ENCODE measurements at regions not wholly inside any gene's neighbourhood (a gene's known extent, or its start where the extent isn't known, plus 50 kb on each side); places are given as distances from the start of the nearest gene placed in this dataset.
"Not testable (repeated sequence)": the region's sequence is repeated elsewhere in the genome, so short reads cannot be mapped to it uniquely, and the experiment has no call there.

- no peak for DNase-seq
These were observed 264.5 kb upstream of the TBL1XR1 start for GRCh38 chr3:177461765-177462164.

DNA sequence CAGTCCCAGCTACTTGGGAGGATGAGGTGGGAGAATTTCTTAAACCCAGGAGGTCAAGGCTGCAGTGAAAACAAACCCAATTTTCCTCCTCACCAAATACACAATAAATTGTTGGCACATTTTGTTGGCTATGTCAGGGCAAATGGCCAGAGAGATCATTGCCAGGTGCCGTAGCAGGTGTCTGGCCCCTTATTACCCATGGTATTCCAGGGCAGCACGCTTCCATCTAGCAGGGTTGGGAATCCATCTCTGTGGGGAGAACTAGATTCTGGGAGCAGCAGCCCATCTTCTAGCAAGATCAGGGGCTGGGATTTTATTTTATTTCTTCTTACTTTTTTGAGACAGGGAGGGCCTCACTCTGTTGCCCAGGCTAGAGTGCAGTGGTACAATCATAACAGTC, 266.1 kb upstream of the TBL1XR1 start:
- not testable (repeated sequence) for DNase-seq

GRCh38 chr3:177463863-177464262, 266.6 kb upstream of the TBL1XR1 start:
- no peak for DNase-seq

DNA sequence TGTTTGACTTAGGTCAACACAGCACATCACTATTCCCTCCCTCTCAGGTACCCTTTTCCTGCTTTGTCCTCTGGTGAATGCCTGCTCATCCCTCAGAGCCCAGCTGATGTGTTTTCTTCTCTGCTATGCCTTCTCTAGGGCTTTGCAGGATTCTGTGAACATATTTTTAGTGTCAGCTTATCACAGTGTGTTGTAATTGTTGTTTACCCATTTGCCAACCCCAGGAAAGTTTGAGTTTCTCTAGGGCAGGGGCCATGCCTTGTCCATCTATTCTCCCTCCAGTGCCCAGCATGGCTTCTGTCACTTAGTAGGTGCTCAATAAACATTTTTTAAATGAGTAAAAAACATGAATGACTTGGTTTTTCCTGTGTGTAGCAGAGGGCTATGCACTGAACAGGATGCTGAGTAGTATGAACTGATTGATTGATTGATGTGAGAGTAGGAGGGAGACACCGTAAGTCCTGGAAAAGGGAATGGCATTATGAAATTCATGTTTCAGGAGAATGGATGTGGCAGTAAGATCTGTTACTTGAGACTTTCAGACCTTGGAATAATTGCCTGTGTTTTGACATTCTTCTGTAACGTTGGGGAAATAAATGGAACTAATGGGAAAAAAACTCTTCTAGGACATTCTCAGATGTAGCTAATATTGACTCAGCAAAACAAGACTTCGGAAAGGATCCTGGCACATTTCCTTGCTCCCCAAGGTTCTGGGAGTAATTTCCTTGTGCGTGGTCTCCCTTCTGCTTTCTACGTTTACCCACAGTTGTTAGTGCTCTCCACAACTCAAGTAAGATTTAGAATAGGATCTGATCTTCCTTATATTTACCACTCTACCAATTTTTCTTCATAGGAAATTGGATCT, 267.3 kb upstream of the TBL1XR1 start:
- DNase-seq: no peak

DNA sequence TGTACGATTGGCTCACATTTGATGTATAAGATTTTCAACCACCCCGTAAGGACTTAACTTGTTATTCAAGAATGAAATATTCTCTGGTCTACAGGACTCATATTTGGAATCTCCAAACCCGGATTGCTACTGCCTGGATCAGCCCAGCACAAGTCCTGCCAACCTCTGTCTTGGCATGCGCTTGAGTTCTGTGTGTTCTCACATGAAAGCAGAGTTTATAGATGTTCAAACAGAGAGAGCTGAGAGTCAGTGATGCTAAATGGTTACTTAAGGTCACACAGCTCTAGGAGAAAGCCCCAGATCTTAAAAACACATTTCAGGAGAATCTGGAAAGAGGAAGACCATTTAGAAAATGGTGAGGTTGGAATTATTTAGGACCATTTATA, 268.0 kb upstream of the TBL1XR1 start:
- no peak for DNase-seq

- no peak for DNase-seq
These were observed 268.8 kb upstream of the TBL1XR1 start for GRCh38 chr3:177466074-177466473.

- not testable (repeated sequence) for DNase-seq
These were observed 269.3 kb upstream of the TBL1XR1 start for GRCh38 chr3:177466622-177467021.

GRCh38 chr3:177467247-177467985, 270.1 kb upstream of the TBL1XR1 start:
- no peak for DNase-seq

- no peak for DNase-seq
These were observed 271.0 kb upstream of the TBL1XR1 start for GRCh38 chr3:177468331-177468730.

DNA sequence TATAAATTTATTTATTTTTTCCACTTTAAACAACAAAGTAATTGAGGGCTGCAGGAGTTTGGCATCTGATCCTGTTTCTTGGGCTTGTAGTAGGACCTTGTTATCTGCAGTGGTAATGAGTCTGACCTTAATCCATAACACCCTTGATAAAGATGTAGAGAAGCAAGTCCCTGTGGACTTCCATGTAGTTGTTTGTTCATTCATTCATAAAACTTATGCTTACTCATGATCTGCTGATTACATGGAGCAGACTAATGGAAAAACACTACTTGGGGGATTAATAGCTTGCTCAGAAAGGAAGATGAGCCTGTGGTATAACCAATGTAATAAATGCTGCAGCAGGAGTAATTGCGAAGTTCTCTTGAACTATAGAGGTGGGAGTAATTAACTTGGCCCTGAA, 271.5 kb upstream of the TBL1XR1 start:
- no peak for DNase-seq

DNA sequence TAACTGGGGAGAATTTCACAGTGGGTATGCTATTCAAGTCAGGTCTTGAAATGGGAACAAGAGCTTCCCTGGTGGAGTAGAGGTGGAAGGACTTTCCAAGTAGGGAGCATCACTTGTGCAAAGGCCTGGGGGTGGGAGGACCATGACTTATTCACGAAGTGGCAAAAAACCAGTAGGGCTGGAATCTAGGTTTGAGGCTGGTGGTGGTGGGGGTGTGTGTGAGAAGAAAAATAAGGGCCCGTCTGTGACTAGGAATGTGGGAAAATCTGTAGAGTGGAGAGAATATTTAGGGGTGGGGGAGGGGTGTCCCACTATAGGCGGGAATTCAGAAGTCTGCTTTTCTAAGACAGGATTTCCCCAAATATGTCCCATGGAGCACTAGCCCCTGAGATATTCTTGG, 271.9 kb upstream of the TBL1XR1 start:
- DNase-seq: no peak

GRCh38 chr3:177470197-177470941, 273.1 kb upstream of the TBL1XR1 start:
- no peak for DNase-seq

DNA sequence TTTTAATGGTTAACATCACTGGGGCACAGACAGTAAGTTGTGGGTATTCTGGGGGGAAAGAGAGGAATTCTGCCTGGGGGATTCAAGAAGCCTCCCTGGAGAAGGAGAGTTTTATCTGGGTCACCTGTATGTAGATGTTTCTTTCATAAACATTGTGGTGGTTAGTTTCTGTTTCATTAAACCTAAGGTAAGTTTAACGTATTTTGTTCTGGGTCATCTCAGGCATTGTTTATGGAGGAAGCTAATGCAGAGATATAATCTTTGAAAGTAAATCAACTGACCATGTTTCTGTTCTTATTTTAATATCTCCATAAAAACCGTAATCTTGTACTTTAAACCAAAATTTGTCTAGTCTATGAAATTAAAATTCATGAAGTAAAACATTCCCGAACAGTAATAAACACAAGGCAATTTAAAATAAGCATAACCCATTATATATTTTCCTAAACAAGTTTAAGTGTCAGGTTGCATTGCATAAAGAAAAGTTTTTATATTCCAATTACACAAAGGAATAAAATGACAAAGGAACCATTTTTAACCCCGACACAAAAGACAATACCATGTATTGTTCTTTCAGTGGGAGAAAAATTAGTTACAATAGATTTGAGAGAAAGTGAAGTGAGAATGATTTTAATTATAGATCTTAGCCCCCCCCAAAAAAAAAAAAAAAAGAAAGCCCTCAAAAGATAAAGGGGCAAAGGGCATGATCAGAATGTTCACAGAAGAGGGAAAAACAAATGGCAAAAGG, 274.6 kb upstream of the TBL1XR1 start:
- no peak for DNase-seq

DNA sequence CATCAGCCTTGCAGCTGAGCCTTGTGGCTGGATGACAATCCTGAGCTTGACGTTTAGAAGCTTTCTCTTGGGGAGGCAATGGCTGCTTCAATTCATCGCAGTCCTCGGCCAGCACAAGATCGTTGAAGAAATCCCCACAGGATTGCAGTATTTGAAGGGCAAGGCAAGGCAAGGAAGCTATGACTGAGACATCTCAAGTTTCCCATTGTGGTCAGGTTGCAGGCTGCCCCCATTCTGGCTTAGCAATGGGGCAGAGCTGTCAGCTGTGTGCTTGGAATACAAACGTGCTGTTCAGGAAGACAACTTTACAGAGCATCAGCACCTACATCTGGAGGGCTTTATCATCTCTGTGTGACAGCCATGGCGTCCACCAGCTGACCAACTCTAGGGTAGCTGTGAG, 275.9 kb upstream of the TBL1XR1 start:
- no peak for DNase-seq

- DNase-seq: no peak
These were observed 276.6 kb upstream of the TBL1XR1 start for GRCh38 chr3:177473903-177474302.

DNA sequence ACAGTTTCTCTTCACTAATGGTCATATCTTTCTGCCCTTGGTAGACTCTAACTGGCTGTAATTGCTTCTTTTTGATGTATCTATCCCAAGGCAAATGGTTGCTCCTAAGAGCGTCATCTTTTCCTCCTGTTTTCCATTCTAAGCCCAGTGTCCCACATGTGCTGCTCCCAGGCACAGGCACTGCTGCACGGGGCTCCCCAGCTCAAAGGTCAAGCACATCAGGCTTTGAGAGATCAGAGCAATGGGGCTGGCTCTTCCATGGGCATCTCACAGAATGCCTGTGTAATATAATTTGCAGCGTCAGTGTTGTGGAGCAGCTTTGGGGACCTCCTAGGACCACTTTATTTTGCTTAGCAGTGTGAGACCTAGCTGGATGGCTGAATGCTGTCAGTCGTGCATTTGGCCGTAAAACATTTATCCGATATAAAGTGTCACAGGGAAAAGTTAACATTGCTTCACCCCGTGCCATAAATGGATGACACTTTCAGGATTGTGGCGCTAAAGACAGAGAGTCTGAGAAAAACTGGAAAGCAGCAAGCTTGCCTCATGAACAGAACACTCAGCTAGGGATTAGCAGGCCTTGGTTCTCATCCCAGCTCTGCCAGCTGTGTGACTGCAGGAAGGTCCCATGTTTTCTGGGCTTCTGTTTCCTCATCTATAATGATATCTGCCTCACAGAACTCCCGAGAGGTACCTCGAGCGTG, 277.5 kb upstream of the TBL1XR1 start:
- no peak for DNase-seq

GRCh38 chr3:177475356-177475665, 278.0 kb upstream of the TBL1XR1 start:
- no peak for DNase-seq

DNA sequence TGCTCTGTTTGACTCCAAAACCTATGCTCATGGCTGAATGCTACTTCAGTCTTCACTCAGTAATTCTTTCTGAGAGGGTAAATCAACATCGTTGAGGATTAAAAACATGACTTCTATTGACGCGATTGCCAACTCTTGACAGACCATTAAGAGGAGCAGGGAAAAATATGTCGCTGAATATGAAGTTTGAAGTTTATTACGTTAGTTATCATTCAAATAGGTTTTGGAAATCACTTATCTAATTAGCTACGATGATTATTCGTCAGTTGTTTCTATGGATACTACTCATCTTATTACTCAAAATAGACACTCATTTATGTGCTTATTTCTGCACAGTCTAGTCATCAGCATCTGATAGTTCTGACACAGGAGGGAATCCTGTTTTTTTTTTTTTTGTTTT, 279.2 kb upstream of the TBL1XR1 start:
- no peak for DNase-seq

- no peak for DNase-seq
These were observed 279.7 kb upstream of the TBL1XR1 start for GRCh38 chr3:177476921-177477435.

- DNase-seq: no peak
These were observed 281.0 kb upstream of the TBL1XR1 start for GRCh38 chr3:177478170-177478867.

DNA sequence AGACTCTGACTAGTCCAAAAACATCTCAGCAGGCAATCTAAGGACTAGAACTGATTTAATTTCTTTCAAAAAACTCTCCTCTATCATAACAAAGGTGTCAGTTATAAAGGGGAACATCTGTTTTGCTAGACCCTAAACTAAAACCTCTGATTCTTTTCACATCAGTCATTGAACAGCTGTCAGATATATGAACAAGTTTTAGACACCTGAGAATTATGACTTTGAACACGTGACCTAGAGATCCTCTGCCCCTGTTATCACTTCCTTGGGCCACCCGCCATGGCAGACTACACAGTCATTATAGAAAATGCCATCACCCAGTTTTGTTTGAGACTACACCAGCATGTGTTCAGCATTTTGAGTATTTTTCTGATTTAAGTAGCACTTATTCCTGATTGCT, 282.3 kb upstream of the TBL1XR1 start:
- DNase-seq: no peak

DNA sequence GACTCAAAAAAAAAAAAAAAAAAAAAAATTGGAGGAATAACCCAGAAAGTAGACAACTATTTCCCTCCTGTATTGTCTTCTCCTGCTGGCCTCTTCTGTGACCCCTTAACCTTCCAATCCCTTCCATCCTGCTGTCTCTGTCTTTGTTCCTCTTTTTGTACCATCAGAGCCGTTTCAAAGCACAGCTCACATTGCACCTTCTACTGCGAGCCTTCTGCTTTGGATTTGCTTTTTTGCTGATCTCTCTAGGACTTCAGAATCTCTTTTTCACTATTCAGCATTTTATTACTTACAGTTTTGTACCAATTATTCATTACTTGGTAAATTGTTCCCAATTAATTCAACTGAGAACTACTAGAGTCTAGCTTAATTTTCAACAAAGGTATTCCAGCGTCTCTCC, 284.0 kb upstream of the TBL1XR1 start:
- no peak for DNase-seq
